ENCODE measurements at regions not wholly inside any gene's neighbourhood (a gene's known extent, or its start where the extent isn't known, plus 50 kb on each side); places are given as distances from the start of the nearest gene placed in this dataset.
"Not testable (repeated sequence)": the region's sequence is repeated elsewhere in the genome, so short reads cannot be mapped to it uniquely, and the experiment has no call there.

- Mint-ChIP-seq H3K27me3 (no peaks in the 10 kb centered on the region), H3K9me3 (no peaks in the 10 kb centered on the region), H3K27ac (no peak overlapping the region), H3K4me3 (no peak overlapping the region), H3K4me1 (no peaks in the 10 kb centered on the region)
- DNase-seq (no peak), ATAC-seq (peak; percentile 6)
These were observed 213.1 kb downstream of the TMEM121 start for GRCh38 chr14:105739331-105740102.

- not testable (repeated sequence) for DNase-seq, H3K27ac Mint-ChIP-seq, ATAC-seq, H3K4me3 Mint-ChIP-seq, H3K9me3 Mint-ChIP-seq, H3K27me3 Mint-ChIP-seq, H3K4me1 Mint-ChIP-seq
These were observed 213.9 kb downstream of the TMEM121 start for GRCh38 chr14:105740272-105740671.

GRCh38 chr14:105740961-105741360 lies 214.6 kb downstream of the TMEM121 start:
- not testable (repeated sequence) for H3K27me3 Mint-ChIP-seq, H3K4me3 Mint-ChIP-seq, H3K4me1 Mint-ChIP-seq, H3K9me3 Mint-ChIP-seq, ATAC-seq, H3K27ac Mint-ChIP-seq, DNase-seq

GRCh38 chr14:105741707-105742530 lies 215.5 kb downstream of the TMEM121 start:
- not testable (repeated sequence) for H3K9me3 Mint-ChIP-seq, ATAC-seq, H3K4me1 Mint-ChIP-seq, H3K4me3 Mint-ChIP-seq, DNase-seq, H3K27me3 Mint-ChIP-seq
- H3K27ac Mint-ChIP-seq = peak overlapping the region in 1 of 2 donors; percentile 75

- ATAC-seq = no peak
- Mint-ChIP-seq H3K9me3 (no peaks in the 10 kb centered on the region), H3K4me3 (no peak overlapping the region), H3K27ac (no peak overlapping the region), H3K4me1 (peaks cover 7% of the 10 kb centered on the region), H3K27me3 (peaks cover 14% of the 10 kb centered on the region)
- no peak for DNase-seq
These were observed 216.1 kb downstream of the TMEM121 start for GRCh38 chr14:105742531-105742848.

- H3K27ac Mint-ChIP-seq, H3K9me3 Mint-ChIP-seq, H3K4me3 Mint-ChIP-seq, DNase-seq: not testable (repeated sequence)
- H3K27me3 Mint-ChIP-seq = peaks cover 20% of the 10 kb centered on the region
- H3K4me1 Mint-ChIP-seq = peaks cover 14% of the 10 kb centered on the region
- peak; percentile 37 for ATAC-seq
These were observed 216.7 kb downstream of the TMEM121 start for GRCh38 chr14:105742904-105743701.

- ATAC-seq, DNase-seq, H3K9me3 Mint-ChIP-seq, H3K4me3 Mint-ChIP-seq, H3K27ac Mint-ChIP-seq: not testable (repeated sequence)
- Mint-ChIP-seq H3K27me3 (peaks cover 29% of the 10 kb centered on the region), H3K4me1 (peaks cover 17% of the 10 kb centered on the region)
These were observed 217.9 kb downstream of the TMEM121 start for GRCh38 chr14:105744213-105744787.

- no peaks in the 10 kb centered on the region for H3K9me3 Mint-ChIP-seq
- H3K4me1 Mint-ChIP-seq = peaks cover 17% of the 10 kb centered on the region
- H3K27me3 Mint-ChIP-seq = peaks cover 29% of the 10 kb centered on the region
- H3K4me3 Mint-ChIP-seq = no peak overlapping the region
- DNase-seq (no peak), ATAC-seq (no peak)
- H3K27ac Mint-ChIP-seq = no peak overlapping the region
These were observed 219.2 kb downstream of the TMEM121 start for GRCh38 chr14:105745433-105746123.

GRCh38 chr14:105746124-105746514 lies 219.7 kb downstream of the TMEM121 start:
- no peak for DNase-seq
- peaks cover 29% of the 10 kb centered on the region for H3K27me3 Mint-ChIP-seq
- no peaks in the 10 kb centered on the region for H3K9me3 Mint-ChIP-seq
- no peak overlapping the region for H3K27ac Mint-ChIP-seq
- peaks cover 17% of the 10 kb centered on the region for H3K4me1 Mint-ChIP-seq
- no peak for ATAC-seq
- no peak overlapping the region for H3K4me3 Mint-ChIP-seq

- Mint-ChIP-seq H3K4me1 (peaks cover 17% of the 10 kb centered on the region), H3K27ac (peak overlapping the region in 1 of 2 donors; percentile 87), H3K27me3 (peaks cover 29% of the 10 kb centered on the region)
- H3K9me3 Mint-ChIP-seq, DNase-seq, ATAC-seq, H3K4me3 Mint-ChIP-seq: not testable (repeated sequence)
These were observed 220.6 kb downstream of the TMEM121 start for GRCh38 chr14:105746800-105747502.

GRCh38 chr14:105747503-105748203 lies 221.3 kb downstream of the TMEM121 start:
- peak overlapping the region in 1 of 2 donors; percentile 82 for H3K27ac Mint-ChIP-seq
- H3K4me3 Mint-ChIP-seq, ATAC-seq, H3K9me3 Mint-ChIP-seq, DNase-seq: not testable (repeated sequence)
- peaks cover 29% of the 10 kb centered on the region for H3K27me3 Mint-ChIP-seq
- peaks cover 17% of the 10 kb centered on the region for H3K4me1 Mint-ChIP-seq

- Mint-ChIP-seq H3K4me3 (no peak overlapping the region), H3K27ac (peak overlapping the region in 1 of 2 donors; percentile 54), H3K27me3 (peaks cover 29% of the 10 kb centered on the region), H3K4me1 (peaks cover 17% of the 10 kb centered on the region), H3K9me3 (no peaks in the 10 kb centered on the region)
- DNase-seq (no peak), ATAC-seq (no peak)
These were observed 221.8 kb downstream of the TMEM121 start for GRCh38 chr14:105748204-105748578.

GRCh38 chr14:105748710-105749109 lies 222.3 kb downstream of the TMEM121 start:
- not testable (repeated sequence) for H3K27ac Mint-ChIP-seq, H3K4me3 Mint-ChIP-seq, H3K9me3 Mint-ChIP-seq, ATAC-seq, DNase-seq
- H3K4me1 Mint-ChIP-seq = peaks cover 17% of the 10 kb centered on the region
- H3K27me3 Mint-ChIP-seq = peaks cover 29% of the 10 kb centered on the region

Measured in stimulated activated naive CD8-positive, alpha-beta T cell treated with anti-CD3 and anti-CD28 coated beads, Interleukin-15, amount 100 ng/mL, for 72 hours (primary cell).